Gastrocnemius medialis (tissue), 4 donors: ENCODE measurements at regions not wholly inside any gene's neighbourhood (a gene's known extent, or its start where the extent isn't known, plus 50 kb on each side); places are given as distances from the start of the nearest gene placed in this dataset.

Experiments
- CTCF ChIP-seq, 5 experiments: fragments of 450-650 bp in 3 of 5; fragments of 200-600 bp in 2 of 5; sonication (generic) in 2 of 5; IDR thresholded peaks in 4 of 5; conservative IDR thresholded peaks in 1 of 5; 1 replicate in 4 of 5; 2 replicates in 1 of 5; pipeline ENCODE4 v1.5.1; 2016 to 2019; ENCODE audit warnings: antibody characterized with exemption in 5 of 5, mild to moderate bottlenecking in 3 of 5, moderate library complexity in 3 of 5
- POLR2A ChIP-seq, 2 donors: fragments of 450-650 bp; IDR thresholded peaks; one replicate each; pipeline ENCODE4 v1.6.1; 2017; ENCODE audit warnings: antibody characterized with exemption in 2 of 2, mild to moderate bottlenecking in 2 of 2, moderate library complexity in 2 of 2

GRCh38 chr5:115723220-115723619 lies 93.2 kb downstream of the CDO1 start:
- TF ChIP-seq POLR2A (IDR thresholded peaks at IDR 0.05) (no peak), CTCF (IDR thresholded peaks at IDR 0.05 in 4 of 5, conservative IDR thresholded peaks at IDR 0.05 in 1 of 5) (no peak)
